GM04504 (cell line): ENCODE measurements at regions not wholly inside any gene's neighbourhood (a gene's known extent, or its start where the extent isn't known, plus 50 kb on each side); places are given as distances from the start of the nearest gene placed in this dataset.

ENCODE experiments used
- DNase-seq: peaks from one replicate; pipeline ENCODE4 v3.0.0-alpha.2; 2012; ENCODE audit warnings: low read depth

GRCh38 chrX:43018031-43018430, 240.1 kb upstream of the PPP1R2C start:
- DNase-seq: no peak

- no peak for DNase-seq
Observed at GRCh38 chrX:43019021-43019420, 241.1 kb upstream of the PPP1R2C start.

- DNase-seq: no peak
Observed at GRCh38 chrX:43025806-43026315, 247.9 kb upstream of the PPP1R2C start.

GRCh38 chrX:43064096-43064495, 286.1 kb upstream of the PPP1R2C start:
- no peak for DNase-seq

- no peak for DNase-seq
Observed at GRCh38 chrX:43065978-43066377, 288.0 kb upstream of the PPP1R2C start.

GRCh38 chrX:43068639-43069038, 290.7 kb upstream of the PPP1R2C start:
- no peak for DNase-seq

- DNase-seq: no peak
Observed at GRCh38 chrX:43083016-43083415, 305.1 kb upstream of the PPP1R2C start.

- DNase-seq: no peak
Observed at GRCh38 chrX:43087830-43088229, 309.9 kb upstream of the PPP1R2C start.

- no peak for DNase-seq
Observed at GRCh38 chrX:43096830-43097229, 318.9 kb upstream of the PPP1R2C start.

- no peak for DNase-seq
Observed at GRCh38 chrX:43106009-43106408, 328.0 kb upstream of the PPP1R2C start.

- DNase-seq: no peak
Observed at GRCh38 chrX:43108828-43109227, 330.9 kb upstream of the PPP1R2C start.

- DNase-seq: no peak
Observed at GRCh38 chrX:43121637-43122036, 343.7 kb upstream of the PPP1R2C start.

- DNase-seq: no peak
Observed at GRCh38 chrX:43139645-43140044, 361.7 kb upstream of the PPP1R2C start.

GRCh38 chrX:43140582-43140981, 362.6 kb upstream of the PPP1R2C start:
- DNase-seq: no peak

GRCh38 chrX:43141885-43142284, 363.9 kb upstream of the PPP1R2C start:
- DNase-seq: no peak

- DNase-seq: no peak
Observed at GRCh38 chrX:43148305-43148704, 370.3 kb upstream of the PPP1R2C start.

- no peak for DNase-seq
Observed at GRCh38 chrX:43165343-43165920, 387.5 kb upstream of the PPP1R2C start.

GRCh38 chrX:43166874-43167273, 388.9 kb upstream of the PPP1R2C start:
- no peak for DNase-seq

- DNase-seq: no peak
Observed at GRCh38 chrX:43175434-43175833, 397.5 kb upstream of the PPP1R2C start.

GRCh38 chrX:43176686-43177085, 398.7 kb upstream of the PPP1R2C start:
- DNase-seq: no peak

GRCh38 chrX:43188296-43188695, 410.3 kb upstream of the PPP1R2C start:
- DNase-seq: no peak

GRCh38 chrX:43211570-43211969, 433.6 kb upstream of the PPP1R2C start:
- no peak for DNase-seq

- DNase-seq: no peak
Observed at GRCh38 chrX:43218198-43218597, 437.9 kb upstream of the MAOA start.

- no peak for DNase-seq
Observed at GRCh38 chrX:43224496-43224895, 431.6 kb upstream of the MAOA start.
